B cell (primary cell): ENCODE measurements at regions not wholly inside any gene's neighbourhood (a gene's known extent, or its start where the extent isn't known, plus 50 kb on each side); places are given as distances from the start of the nearest gene placed in this dataset.

ENCODE experiments used
- EZH2 ChIP-seq: IDR thresholded peaks from 2 replicates; pipeline ENCODE4 v1.6.1; 2012; ENCODE audit warnings: borderline replicate concordance, low read depth, mild to moderate bottlenecking, moderate library complexity, low read length; ENCODE audit not compliant: insufficient read depth, poor library complexity, severe bottlenecking
- TF ChIP-seq, protein P1 (sequence below): fragments of 200-600 bp; IDR thresholded peaks from one replicate; pipeline ENCODE4 v1.8.0; 2022; ENCODE audit warnings: antibody characterized with exemption, mild to moderate bottlenecking

GRCh38 chr10:21445163-21445562 is 80.3 kb downstream of the SKIDA1 start:
- TF ChIP-seq, protein P1, sequence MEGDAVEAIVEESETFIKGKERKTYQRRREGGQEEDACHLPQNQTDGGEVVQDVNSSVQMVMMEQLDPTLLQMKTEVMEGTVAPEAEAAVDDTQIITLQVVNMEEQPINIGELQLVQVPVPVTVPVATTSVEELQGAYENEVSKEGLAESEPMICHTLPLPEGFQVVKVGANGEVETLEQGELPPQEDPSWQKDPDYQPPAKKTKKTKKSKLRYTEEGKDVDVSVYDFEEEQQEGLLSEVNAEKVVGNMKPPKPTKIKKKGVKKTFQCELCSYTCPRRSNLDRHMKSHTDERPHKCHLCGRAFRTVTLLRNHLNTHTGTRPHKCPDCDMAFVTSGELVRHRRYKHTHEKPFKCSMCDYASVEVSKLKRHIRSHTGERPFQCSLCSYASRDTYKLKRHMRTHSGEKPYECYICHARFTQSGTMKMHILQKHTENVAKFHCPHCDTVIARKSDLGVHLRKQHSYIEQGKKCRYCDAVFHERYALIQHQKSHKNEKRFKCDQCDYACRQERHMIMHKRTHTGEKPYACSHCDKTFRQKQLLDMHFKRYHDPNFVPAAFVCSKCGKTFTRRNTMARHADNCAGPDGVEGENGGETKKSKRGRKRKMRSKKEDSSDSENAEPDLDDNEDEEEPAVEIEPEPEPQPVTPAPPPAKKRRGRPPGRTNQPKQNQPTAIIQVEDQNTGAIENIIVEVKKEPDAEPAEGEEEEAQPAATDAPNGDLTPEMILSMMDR: no peak
- no peak for TF ChIP-seq EZH2
